Astrocyte of the cerebellum (primary cell): ENCODE measurements at regions not wholly inside any gene's neighbourhood (a gene's known extent, or its start where the extent isn't known, plus 50 kb on each side); places are given as distances from the start of the nearest gene placed in this dataset.

Experiments used
- DNase-seq: peaks from one replicate; pipeline ENCODE4 v3.0.0-alpha.2; 2011; ENCODE audit warnings: low read depth
- H3K4me3 ChIP-seq: 2 replicates; pipeline ENCODE4 v1.5.1; 2011; ENCODE audit warnings: mild to moderate bottlenecking, low read depth, low read length, moderate library complexity
- CTCF ChIP-seq: IDR thresholded peaks from 2 replicates; pipeline ENCODE4 v1.5.1; 2012; ENCODE audit warnings: low read length, low read depth, moderate library complexity, mild to moderate bottlenecking; ENCODE audit errors: missing control alignments
- in situ Hi-C: cut with HindIII; loops from 2 replicates; pipeline ENCODE4 v1.10.0; 2017; ENCODE audit warnings: low sequenced_read_pairs

GRCh38 chr2:117087535-117088291, 726.8 kb upstream of the DDX18 start:
- no peak for TF ChIP-seq CTCF
- DNase-seq, result no peak
- no peak overlapping the region for H3K4me3 ChIP-seq
- in situ Hi-C loops, result no loop called here

- no peak for TF ChIP-seq CTCF
- H3K4me3 ChIP-seq, result no peak overlapping the region
- no peak for DNase-seq
- in situ Hi-C loops, result no loop called here
Observed at GRCh38 chr2:117091041-117091837, 723.3 kb upstream of the DDX18 start.

- in situ Hi-C loops, result no loop called here
- H3K4me3 ChIP-seq, result no peak overlapping the region
- no peak for DNase-seq
- TF ChIP-seq CTCF, result no peak
Observed at GRCh38 chr2:117101613-117102012, 712.9 kb upstream of the DDX18 start.

- DNase-seq, result no peak
- no peak overlapping the region for H3K4me3 ChIP-seq
- in situ Hi-C loops, result no loop called here
- no peak for TF ChIP-seq CTCF
Observed at GRCh38 chr2:117108741-117109267, 705.7 kb upstream of the DDX18 start.

- DNase-seq, result no peak
- in situ Hi-C loops, result no loop called here
- TF ChIP-seq CTCF, result no peak
- H3K4me3 ChIP-seq, result no peak overlapping the region
Observed at GRCh38 chr2:117118994-117119393, 695.5 kb upstream of the DDX18 start.

- in situ Hi-C loops, result no loop called here
- no peak for TF ChIP-seq CTCF
- no peak overlapping the region for H3K4me3 ChIP-seq
- no peak for DNase-seq
Observed at GRCh38 chr2:117123362-117123761, 691.1 kb upstream of the DDX18 start.
